Esophagus squamous epithelium (tissue), 5 donors: ENCODE measurements at regions not wholly inside any gene's neighbourhood (a gene's known extent, or its start where the extent isn't known, plus 50 kb on each side); places are given as distances from the start of the nearest gene placed in this dataset.
"Not testable (repeated sequence)": the region's sequence is repeated elsewhere in the genome, so short reads cannot be mapped to it uniquely, and the experiment has no call there.

Experiments
- DNase-seq: peaks from one replicate; lab custom pipeline; 2025; lab: John Stamatoyannopoulos, UW
- H3K27ac ChIP-seq, 4 donors: fragments of 200-600 bp; sonication (generic); one replicate each; pipeline ENCODE4 v1.5.1; 2016 to 2019; ENCODE audit warnings: mild to moderate bottlenecking in 1 of 4
- H3K27me3 ChIP-seq, 4 donors: fragments of 200-600 bp; sonication (generic); 1 replicate in 3 of 4; 2 replicates in 1 of 4; pipeline versions ENCODE4 v1.5.1 to v1.6.0; 2017 to 2021; ENCODE audit warnings: antibody characterized with exemption in 1 of 4
- H3K36me3 ChIP-seq, 3 donors: fragments of 200-600 bp; sonication (generic); one replicate each; pipeline ENCODE4 v1.5.1; 2016 to 2019
- H3K4me1 ChIP-seq, 3 donors: fragments of 200-600 bp; sonication (generic); one replicate each; pipeline ENCODE4 v1.5.1; 2017 to 2019
- H3K4me3 ChIP-seq, 4 donors: fragments of 200-600 bp; sonication (generic); 1 replicate in 3 of 4; 2 replicates in 1 of 4; pipeline ENCODE4 v1.5.1; 2016 to 2019; ENCODE audit warnings: mild to moderate bottlenecking in 2 of 4, moderate library complexity in 1 of 4
- H3K9me3 ChIP-seq, 3 donors: fragments of 200-600 bp; sonication (generic); one replicate each; pipeline ENCODE4 v1.5.1; 2016 to 2019
- POLR2A ChIP-seq, 4 donors: fragments of 450-650 bp; IDR thresholded peaks; one replicate each; pipeline ENCODE4 v1.6.1; 2017; ENCODE audit warnings: antibody characterized with exemption in 4 of 4, mild to moderate bottlenecking in 4 of 4, moderate library complexity in 3 of 4
- WGBS, 2 donors: methylation state at CpG; one replicate each; pipeline ENCODE4 v1.1.5; 2018; 5-methylcytosine and 5-hydroxymethylcytosine counted together
- intact Hi-C: fragments of 100-400 bp; cut with DNase I; formaldehyde crosslinking; loops from one replicate; pipeline ENCODE4 v1.15.0; 2022
- TF ChIP-seq, protein P1 (sequence below), 6 experiments: fragments of 450-650 bp in 4 of 6; fragments of 200-600 bp in 2 of 6; sonication (generic) in 2 of 6; IDR thresholded peaks; one replicate each; pipeline ENCODE4 v1.5.1; 2016 to 2019; ENCODE audit warnings: antibody characterized with exemption in 6 of 6, mild to moderate bottlenecking in 4 of 6, moderate library complexity in 4 of 6
- donor health status: DM: yes; HTN: yes; CAD: no.

GRCh38 chr9:11702548-11702947, 990.6 kb upstream of the TYRP1 start:
- Histone ChIP-seq H3K4me1 (no peaks in the 10 kb centered on the region), H3K4me3 (no peak overlapping the region), H3K36me3 (no peaks in the 10 kb centered on the region), H3K27ac (no peak overlapping the region), H3K27me3 (no peaks in the 10 kb centered on the region), H3K9me3 (no peaks in the 10 kb centered on the region)
- DNase-seq, result no peak
- no peak for TF ChIP-seq POLR2A (IDR thresholded peaks at IDR 0.05)
- TF ChIP-seq, protein P1, sequence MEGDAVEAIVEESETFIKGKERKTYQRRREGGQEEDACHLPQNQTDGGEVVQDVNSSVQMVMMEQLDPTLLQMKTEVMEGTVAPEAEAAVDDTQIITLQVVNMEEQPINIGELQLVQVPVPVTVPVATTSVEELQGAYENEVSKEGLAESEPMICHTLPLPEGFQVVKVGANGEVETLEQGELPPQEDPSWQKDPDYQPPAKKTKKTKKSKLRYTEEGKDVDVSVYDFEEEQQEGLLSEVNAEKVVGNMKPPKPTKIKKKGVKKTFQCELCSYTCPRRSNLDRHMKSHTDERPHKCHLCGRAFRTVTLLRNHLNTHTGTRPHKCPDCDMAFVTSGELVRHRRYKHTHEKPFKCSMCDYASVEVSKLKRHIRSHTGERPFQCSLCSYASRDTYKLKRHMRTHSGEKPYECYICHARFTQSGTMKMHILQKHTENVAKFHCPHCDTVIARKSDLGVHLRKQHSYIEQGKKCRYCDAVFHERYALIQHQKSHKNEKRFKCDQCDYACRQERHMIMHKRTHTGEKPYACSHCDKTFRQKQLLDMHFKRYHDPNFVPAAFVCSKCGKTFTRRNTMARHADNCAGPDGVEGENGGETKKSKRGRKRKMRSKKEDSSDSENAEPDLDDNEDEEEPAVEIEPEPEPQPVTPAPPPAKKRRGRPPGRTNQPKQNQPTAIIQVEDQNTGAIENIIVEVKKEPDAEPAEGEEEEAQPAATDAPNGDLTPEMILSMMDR (IDR thresholded peaks at IDR 0.05), result no peak
- WGBS, 2 donors, result 84 to 89% methylated on average over 2 of the region's 2 CpGs
- intact Hi-C loops, result no loop called here

DNA sequence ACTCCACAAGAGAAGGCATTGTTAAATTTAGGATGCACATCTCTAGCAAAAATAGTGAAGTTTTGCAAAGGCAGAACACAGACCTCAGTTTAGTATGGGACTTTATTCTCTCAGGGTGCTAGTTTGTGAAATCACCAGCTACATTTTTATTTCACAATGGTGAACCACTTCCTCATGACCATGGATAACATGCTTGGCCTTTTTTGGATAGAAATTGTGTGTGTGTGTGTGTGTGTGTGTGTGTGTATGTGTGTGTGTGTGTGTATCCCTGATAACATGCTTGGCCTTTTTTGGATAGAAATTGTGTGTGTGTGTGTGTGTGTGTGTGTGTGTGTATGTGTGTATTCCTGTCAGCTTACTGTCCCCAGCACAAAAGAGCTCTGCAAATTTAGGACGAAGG, 989.0 kb upstream of the TYRP1 start:
- H3K4me1 ChIP-seq, H3K27me3 ChIP-seq, intact Hi-C loops, H3K36me3 ChIP-seq, H3K4me3 ChIP-seq, H3K9me3 ChIP-seq, H3K27ac ChIP-seq, DNase-seq: not testable (repeated sequence)
- 0 to 44% methylated on average over 1 of the region's 1 CpG for WGBS, 2 donors

GRCh38 chr9:11708899-11709298, 984.3 kb upstream of the TYRP1 start:
- no peak overlapping the region for H3K27ac ChIP-seq
- H3K36me3 ChIP-seq, result no peaks in the 10 kb centered on the region
- no peaks in the 10 kb centered on the region for H3K4me1 ChIP-seq
- H3K9me3 ChIP-seq, result no peaks in the 10 kb centered on the region
- TF ChIP-seq, protein P1 (IDR thresholded peaks at IDR 0.05), result no peak
- TF ChIP-seq POLR2A (IDR thresholded peaks at IDR 0.05), result no peak
- WGBS, 2 donors, result 74 to 79% methylated on average over 2 of the region's 2 CpGs
- no peak overlapping the region for H3K4me3 ChIP-seq
- no peak for DNase-seq
- no peaks in the 10 kb centered on the region for H3K27me3 ChIP-seq
- intact Hi-C loops, result no loop called here

GRCh38 chr9:11709567-11709966, 983.6 kb upstream of the TYRP1 start:
- H3K27me3 ChIP-seq, result no peaks in the 10 kb centered on the region
- no peaks in the 10 kb centered on the region for H3K4me1 ChIP-seq
- no peaks in the 10 kb centered on the region for H3K9me3 ChIP-seq
- TF ChIP-seq, protein P1 (IDR thresholded peaks at IDR 0.05), result no peak
- no peak for TF ChIP-seq POLR2A (IDR thresholded peaks at IDR 0.05)
- no peak overlapping the region for H3K27ac ChIP-seq
- H3K4me3 ChIP-seq, result no peak overlapping the region
- intact Hi-C loops, result no loop called here
- no peaks in the 10 kb centered on the region for H3K36me3 ChIP-seq
- whole genome bisulfite sequencing, 2 donors, result 17 to 30% methylated on average over 1 of the region's 1 CpG
- no peak for DNase-seq

- H3K4me3 ChIP-seq, result no peak overlapping the region
- intact Hi-C loops, result no loop called here
- no peaks in the 10 kb centered on the region for H3K36me3 ChIP-seq
- WGBS, 2 donors, result 70 to 71% methylated on average over 2 of the region's 2 CpGs
- H3K9me3 ChIP-seq, result no peaks in the 10 kb centered on the region
- DNase-seq, result no peak
- H3K27ac ChIP-seq, result no peak overlapping the region
- H3K27me3 ChIP-seq, result no peaks in the 10 kb centered on the region
- H3K4me1 ChIP-seq, result no peaks in the 10 kb centered on the region
- TF ChIP-seq POLR2A (IDR thresholded peaks at IDR 0.05), result no peak
Observed at GRCh38 chr9:11713077-11713476, 980.1 kb upstream of the TYRP1 start.

DNA sequence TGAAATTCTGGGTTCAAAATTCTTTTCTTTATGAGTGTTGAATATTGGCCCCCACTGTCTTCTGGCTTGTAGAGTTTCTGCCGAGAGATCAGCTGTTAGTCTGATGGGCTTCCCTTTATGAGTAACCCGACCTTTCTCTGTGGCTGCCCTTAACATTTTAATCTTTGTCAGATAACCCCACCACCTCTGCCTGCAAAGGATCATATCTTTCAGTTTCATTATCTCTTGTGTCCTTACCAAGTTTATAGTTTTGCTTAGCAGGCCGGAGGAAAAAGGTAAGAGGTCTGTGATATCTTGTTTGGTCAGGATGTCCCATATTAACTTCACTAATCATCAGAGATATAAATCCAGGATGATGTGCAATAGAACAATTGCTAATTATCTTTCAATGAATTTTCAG, 970.2 kb upstream of the TYRP1 start:
- no peaks in the 10 kb centered on the region for H3K27me3 ChIP-seq
- no peak overlapping the region for H3K27ac ChIP-seq
- no peaks in the 10 kb centered on the region for H3K36me3 ChIP-seq
- H3K4me1 ChIP-seq, result no peaks in the 10 kb centered on the region
- H3K9me3 ChIP-seq, result no peaks in the 10 kb centered on the region
- DNase-seq, result no peak
- WGBS, 2 donors, result 38 to 53% methylated on average over 3 of the region's 3 CpGs
- intact Hi-C loops, result no loop called here
- TF ChIP-seq POLR2A (IDR thresholded peaks at IDR 0.05), result no peak
- TF ChIP-seq, protein P1 (IDR thresholded peaks at IDR 0.05), result no peak
- H3K4me3 ChIP-seq, result no peak overlapping the region
